Ramos (cell line): ENCODE measurements at regions not wholly inside any gene's neighbourhood (a gene's known extent, or its start where the extent isn't known, plus 50 kb on each side); places are given as distances from the start of the nearest gene placed in this dataset.
"Not testable (repeated sequence)": the region's sequence is repeated elsewhere in the genome, so short reads cannot be mapped to it uniquely, and the experiment has no call there.

Experiments
- in situ Hi-C: fragments of 300-500 bp; cut with MboI; formaldehyde crosslinking; loops from one replicate; pipeline ENCODE4 v1.14.3; 2022; ENCODE audit warnings: low sequenced_read_pairs; ENCODE audit not compliant: unreplicated experiment

GRCh38 chr16:6777624-6778023 lies 555.0 kb upstream of the RBFOX1 start:
- in situ Hi-C loops = no loop called here

- in situ Hi-C loops = no loop called here
These were observed 556.9 kb upstream of the RBFOX1 start for GRCh38 chr16:6775712-6776111.

- in situ Hi-C loops = no loop called here
These were observed 560.7 kb upstream of the RBFOX1 start for GRCh38 chr16:6771956-6772355.

- in situ Hi-C loops = no loop called here
These were observed 579.1 kb upstream of the RBFOX1 start for GRCh38 chr16:6753553-6753952.

- in situ Hi-C loops = no loop called here
These were observed 581.5 kb upstream of the RBFOX1 start for GRCh38 chr16:6751191-6751590.

DNA sequence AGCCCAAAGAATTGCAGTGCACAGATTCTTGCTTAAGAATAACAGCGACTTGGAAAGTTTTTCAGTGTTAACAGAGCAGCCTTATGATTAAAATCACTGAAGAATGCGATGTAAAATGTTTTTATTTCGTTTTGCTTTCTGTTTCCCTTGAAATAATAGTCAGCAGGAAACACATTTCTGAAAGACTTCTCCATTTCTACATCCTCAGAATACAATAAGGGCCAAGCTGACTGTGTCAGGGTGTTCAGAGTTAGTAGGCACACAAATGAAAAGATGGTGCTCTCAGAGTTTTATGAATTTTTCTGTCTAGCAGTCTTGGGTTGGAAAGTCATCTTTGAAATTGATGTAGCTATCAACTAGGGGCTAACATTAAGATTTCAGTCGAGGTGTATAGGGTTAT lies 582.9 kb upstream of the RBFOX1 start:
- in situ Hi-C loops = no loop called here

DNA sequence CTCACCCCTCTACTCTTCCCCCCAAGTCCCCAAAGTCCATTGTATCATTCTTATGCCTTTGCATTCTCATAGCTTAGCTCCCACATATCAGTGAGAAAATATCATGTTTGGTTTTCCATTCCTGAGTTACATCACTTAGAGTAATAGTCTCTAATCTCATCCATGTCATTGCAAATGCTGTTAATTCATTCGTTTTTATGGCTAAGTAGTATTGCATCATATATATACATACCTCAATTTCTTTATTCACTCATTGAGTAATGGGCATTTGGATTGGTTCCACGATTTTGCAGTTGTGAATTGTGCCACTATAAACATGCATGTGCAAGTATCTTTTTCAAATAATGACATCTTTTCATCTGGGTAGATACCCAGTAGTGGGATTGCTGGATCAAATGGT lies 596.3 kb upstream of the RBFOX1 start:
- in situ Hi-C loops = not testable (repeated sequence)

DNA sequence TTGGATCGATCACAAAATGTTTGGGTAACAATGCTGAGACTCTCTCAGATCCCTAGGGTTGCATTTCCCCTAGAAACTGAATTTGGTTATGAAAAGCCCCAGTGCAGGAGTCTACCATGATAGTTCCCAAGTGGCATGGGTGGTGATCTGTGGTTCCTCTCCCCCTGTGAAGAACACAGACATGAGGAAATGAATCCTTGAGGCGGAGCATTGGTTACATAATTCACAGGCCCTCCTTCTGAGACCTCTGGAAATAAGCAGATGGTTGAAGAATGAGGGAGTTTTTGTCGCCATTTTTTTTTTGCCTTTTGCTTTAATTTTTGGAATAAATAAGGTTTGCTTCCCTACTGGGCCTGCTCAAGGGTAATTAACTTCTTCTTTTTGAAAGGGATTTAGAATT lies 597.0 kb upstream of the RBFOX1 start:
- in situ Hi-C loops = no loop called here

- in situ Hi-C loops = no loop called here
These were observed 600.5 kb upstream of the RBFOX1 start for GRCh38 chr16:6732166-6732565.

DNA sequence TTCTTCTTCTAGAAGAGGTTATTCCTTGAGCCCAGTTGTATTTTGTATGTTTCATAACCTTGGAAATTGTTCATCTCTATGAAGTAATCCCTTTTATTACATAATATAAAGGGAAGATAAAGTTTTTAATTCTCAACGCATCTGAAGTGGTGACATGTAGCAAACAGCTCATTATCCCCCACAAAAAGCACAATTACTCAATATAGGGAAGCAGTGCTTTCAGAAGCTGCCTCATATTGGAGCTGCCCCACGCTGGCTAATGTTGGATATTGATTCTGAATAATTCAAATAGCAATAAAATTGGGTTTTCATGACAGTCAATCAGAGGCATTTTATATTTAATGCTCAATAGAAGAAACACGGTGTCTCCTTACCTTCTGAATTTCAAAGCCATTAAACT lies 604.3 kb upstream of the RBFOX1 start:
- in situ Hi-C loops = no loop called here

GRCh38 chr16:6726621-6727020 lies 606.0 kb upstream of the RBFOX1 start:
- in situ Hi-C loops = no loop called here

- in situ Hi-C loops = no loop called here
These were observed 606.9 kb upstream of the RBFOX1 start for GRCh38 chr16:6725634-6726331.

GRCh38 chr16:6725206-6725605 lies 607.4 kb upstream of the RBFOX1 start:
- in situ Hi-C loops = not testable (repeated sequence)

DNA sequence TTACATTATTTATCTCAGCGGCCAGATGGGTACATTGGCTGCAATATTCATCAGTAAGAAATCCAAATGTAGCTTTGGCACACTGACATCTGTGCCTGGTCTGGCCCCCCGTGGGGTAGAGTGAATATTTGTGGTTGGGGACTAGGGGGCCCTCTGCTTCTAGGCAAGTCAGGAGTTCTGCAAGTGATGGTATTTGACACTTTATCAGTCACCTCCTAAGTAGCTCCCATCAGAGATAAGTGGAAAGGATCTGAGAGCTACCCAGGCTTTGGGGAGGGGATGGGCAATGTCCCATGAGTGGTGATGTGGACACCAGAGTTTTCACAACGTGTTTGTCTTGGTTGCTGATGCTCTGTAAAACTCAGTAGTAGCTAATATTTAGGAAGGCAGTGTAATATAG lies 609.9 kb upstream of the RBFOX1 start:
- in situ Hi-C loops = no loop called here

DNA sequence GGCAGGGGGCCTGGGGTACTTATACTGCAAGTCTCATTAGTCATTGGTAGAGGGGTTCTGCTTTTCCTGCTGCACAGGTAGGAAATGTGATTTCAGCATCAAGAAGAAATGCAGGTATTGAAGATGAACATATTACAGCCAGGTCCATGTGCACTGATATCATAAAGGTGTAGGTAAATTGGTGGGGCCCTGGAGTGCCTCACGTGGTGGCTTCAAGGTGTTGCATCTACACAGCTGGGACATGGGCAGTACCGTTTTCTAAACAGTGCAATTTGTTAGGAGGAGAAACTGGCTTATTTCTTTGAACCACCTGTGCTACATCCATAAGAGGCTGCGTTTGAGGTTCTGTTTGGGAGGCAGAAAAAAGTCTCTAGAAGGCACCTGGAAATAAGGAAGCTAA lies 618.1 kb upstream of the RBFOX1 start:
- in situ Hi-C loops = no loop called here

DNA sequence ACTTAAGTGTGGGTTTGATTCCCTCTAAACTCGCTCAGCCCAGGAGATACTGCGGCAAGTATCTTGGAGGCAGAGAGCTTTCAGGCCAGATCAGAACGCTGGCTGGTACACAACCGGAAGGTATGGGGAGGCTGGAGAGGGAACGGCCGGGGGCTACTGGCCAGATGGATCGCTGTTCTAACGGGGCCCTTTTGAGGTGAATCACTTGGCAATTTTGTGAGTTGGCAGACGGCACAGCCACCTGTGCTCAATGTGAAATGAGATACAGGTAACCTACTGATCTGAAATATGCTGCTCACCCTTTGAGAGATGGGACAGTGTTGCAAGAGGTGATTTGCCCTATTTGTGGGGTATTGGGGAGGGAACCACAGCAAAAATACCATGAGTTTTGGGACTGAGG lies 622.9 kb upstream of the RBFOX1 start:
- in situ Hi-C loops = no loop called here

DNA sequence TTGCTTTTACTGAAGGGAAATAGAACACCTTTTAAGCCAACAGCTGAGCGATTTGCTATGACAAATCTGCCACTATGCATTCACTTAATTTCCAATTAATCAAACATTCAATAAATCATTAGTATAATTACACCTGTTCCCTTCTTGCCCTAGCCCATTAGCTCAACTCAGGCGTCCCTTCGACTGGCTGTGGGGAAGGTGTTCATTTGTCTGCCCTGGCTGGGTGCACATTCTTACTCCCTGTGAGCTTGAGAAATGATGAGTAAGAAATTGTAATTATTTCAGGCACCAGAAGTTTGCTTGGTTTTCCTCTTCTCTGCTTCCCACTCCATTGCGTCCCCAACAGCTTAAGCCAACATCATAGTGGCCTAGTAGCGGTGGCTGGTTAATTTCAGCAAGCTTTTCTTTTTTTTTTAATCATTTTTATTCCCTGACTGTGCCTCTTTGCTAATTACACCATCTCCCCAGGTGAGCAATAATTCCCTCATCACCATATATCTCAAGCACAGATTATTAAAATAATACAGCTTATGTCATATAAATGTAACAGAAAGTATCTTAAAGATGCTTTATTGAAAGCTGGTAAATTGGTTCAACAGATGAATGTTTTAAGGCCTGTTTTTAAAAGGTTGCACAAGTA lies 623.9 kb upstream of the RBFOX1 start:
- in situ Hi-C loops = no loop called here

DNA sequence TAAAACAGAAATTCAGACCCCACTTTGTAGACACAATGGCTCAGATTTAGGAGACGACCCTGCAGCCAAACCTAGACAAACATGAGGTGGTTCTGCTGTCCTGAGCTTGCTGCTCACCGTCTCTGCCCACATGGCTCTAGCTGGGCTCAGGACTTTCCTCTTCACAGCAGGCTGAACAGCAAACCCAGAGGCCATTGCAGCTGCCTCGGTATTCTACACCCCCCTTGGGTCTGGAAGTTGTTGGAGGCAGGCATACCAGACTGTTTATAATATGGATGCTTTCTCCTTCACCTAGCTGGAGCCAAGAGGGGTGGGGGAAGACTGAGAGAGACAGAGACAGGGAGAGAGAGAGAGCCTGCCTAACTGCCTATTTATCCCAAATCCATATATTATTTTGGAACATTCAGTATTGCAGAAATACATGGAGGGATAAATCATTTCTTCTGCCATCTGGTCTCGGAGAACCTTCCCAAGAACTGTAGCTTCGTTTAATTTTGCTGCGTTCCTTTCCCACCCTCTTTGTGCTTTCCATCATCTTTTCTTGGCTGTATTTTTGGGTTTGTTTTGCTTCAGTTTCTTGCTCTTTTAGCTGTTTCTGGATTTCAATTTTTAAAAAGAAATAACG lies 628.2 kb upstream of the RBFOX1 start:
- in situ Hi-C loops = no loop called here

GRCh38 chr16:6701096-6701495 lies 631.5 kb upstream of the RBFOX1 start:
- in situ Hi-C loops = no loop called here

DNA sequence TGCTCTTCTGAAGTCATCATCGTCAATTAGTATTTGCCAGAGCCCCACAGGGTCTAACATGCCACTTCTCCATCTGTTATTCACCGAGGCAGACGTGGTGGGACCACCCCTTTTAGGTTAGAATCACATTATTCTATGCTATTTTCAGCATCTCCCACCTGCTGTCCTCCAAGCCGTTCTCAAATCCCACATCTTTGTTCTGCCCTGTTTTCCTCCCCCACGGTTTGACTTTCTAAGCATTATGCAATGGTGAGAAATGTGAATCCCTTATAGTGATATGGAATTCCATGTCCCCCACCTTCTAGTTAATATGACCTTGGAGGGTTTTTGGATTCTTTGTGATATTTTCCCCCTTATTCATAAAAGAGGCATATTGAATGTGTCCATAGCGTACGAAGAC lies 634.1 kb upstream of the RBFOX1 start:
- in situ Hi-C loops = loop anchor here (25.0 kb wide), 1 partner anchor 1464 kb away; no protein-coding TSS in a partner anchor

GRCh38 chr16:6695666-6696065 lies 637.0 kb upstream of the RBFOX1 start:
- in situ Hi-C loops = loop anchor here (25.0 kb wide), 1 partner anchor 1467 kb away; no protein-coding TSS in a partner anchor
